ENCODE measurements at regions not wholly inside any gene's neighbourhood (a gene's known extent, or its start where the extent isn't known, plus 50 kb on each side); places are given as distances from the start of the nearest gene placed in this dataset.

DNA sequence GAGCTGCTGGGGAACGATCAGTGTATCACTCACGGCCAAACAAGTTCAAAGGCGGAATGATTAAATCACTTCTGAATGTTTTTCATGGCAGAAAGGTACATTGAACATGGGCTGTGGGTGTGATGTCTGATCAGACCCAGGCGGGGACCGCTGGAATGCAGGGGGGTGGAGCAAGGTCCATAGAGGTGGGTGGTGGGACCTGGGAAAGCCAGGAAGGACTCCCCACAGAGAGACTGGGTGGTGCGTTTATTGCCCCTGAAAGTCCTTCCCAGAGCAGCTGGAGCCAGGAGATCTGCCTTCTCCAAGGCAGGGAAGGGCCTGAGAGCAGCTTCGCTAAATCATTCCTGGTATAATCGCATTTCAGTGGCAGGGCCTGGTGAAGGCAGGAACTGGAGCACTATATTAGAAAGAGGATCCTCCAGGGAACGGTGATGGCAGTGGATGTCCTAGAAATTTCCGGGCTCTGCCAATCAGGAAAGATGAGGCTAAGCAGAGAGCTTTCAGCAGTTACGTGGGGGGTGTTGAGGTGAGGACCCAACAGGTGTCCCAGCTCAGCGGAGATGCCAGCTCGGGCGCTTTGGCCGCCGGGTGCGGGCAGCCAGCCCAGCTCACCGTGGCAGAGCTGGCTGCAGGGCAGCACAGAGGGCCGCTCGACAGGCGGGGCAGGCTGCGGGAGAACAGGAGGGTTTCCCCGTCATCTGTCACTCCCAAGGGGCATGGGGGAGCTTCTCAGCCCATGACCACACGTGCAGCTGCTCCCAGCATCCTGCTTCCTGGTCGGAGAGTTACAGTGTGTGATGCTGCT lies 271.7 kb downstream of the CTTN start:
- no peak overlapping the region for H3K27ac ChIP-seq
- no peak overlapping the region for H3K4me3 ChIP-seq
- H3K9me3 ChIP-seq: no peaks in the 10 kb centered on the region
- no peaks in the 10 kb centered on the region for H3K27me3 ChIP-seq
- DNase-seq: no peak
- 55 to 70% (median 58%) methylated on average over 25 of the region's 25 CpGs for WGBS, 3 donors
- no peaks in the 10 kb centered on the region for H3K4me1 ChIP-seq (ENCODE audit: insufficient read depth)
- TF ChIP-seq EP300 (IDR thresholded peaks at IDR 0.05) (no peak), POLR2A (IDR thresholded peaks at IDR 0.05) (no peak)
- TF ChIP-seq, protein P1, sequence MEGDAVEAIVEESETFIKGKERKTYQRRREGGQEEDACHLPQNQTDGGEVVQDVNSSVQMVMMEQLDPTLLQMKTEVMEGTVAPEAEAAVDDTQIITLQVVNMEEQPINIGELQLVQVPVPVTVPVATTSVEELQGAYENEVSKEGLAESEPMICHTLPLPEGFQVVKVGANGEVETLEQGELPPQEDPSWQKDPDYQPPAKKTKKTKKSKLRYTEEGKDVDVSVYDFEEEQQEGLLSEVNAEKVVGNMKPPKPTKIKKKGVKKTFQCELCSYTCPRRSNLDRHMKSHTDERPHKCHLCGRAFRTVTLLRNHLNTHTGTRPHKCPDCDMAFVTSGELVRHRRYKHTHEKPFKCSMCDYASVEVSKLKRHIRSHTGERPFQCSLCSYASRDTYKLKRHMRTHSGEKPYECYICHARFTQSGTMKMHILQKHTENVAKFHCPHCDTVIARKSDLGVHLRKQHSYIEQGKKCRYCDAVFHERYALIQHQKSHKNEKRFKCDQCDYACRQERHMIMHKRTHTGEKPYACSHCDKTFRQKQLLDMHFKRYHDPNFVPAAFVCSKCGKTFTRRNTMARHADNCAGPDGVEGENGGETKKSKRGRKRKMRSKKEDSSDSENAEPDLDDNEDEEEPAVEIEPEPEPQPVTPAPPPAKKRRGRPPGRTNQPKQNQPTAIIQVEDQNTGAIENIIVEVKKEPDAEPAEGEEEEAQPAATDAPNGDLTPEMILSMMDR (IDR thresholded peaks at IDR 0.05): no peak
- intact Hi-C loops (cut with DNase I): no loop called here
- H3K36me3 ChIP-seq: no peaks in the 10 kb centered on the region

DNA sequence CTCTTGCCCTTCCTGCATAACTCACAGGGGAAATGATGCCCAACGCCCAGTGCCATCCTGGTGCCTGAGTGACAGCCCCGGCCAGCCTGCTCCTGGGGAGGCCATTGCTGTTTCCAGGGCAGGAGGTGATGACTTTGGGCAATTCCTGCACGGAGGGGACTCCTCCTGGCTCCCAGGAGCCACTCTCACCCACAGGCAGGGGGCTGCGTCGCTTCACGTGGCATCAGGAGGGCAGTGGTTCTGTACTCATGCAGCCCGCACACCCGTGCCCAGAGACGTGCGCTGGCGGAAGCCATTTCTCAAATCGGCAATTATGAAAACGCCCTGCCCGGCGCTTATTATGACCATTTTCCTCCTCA lies 272.3 kb downstream of the CTTN start:
- DNase-seq: no peak
- H3K4me3 ChIP-seq: no peak overlapping the region
- no peaks in the 10 kb centered on the region for H3K27me3 ChIP-seq
- 52 to 61% (median 59%) methylated on average over 15 of the region's 15 CpGs for WGBS, 3 donors
- no peaks in the 10 kb centered on the region for H3K9me3 ChIP-seq
- intact Hi-C loops (cut with DNase I): no loop called here
- no peaks in the 10 kb centered on the region for H3K36me3 ChIP-seq
- no peaks in the 10 kb centered on the region for H3K4me1 ChIP-seq (ENCODE audit: insufficient read depth)
- H3K27ac ChIP-seq: no peak overlapping the region
- TF ChIP-seq, protein P1 (IDR thresholded peaks at IDR 0.05): no peak
- TF ChIP-seq EP300 (IDR thresholded peaks at IDR 0.05): no peak

DNA sequence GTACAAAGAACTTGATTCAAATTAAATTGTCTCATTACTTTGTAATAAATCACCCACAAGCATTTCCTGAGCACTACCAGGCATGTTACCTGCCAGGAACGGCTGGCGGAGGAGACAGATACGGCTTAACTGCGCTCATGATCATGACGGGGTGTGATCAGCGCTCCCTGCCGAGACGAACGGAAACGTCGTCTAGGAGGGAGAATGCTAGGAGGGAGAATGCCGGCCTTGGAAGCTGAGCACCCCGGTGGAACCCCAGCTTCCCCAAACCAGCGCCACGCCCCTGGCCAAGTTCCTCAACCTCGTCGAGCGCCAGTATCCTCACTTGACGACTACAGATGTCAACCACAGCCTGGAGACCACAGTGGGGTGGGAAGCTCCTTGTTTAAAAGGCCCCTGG lies 272.8 kb downstream of the CTTN start:
- intact Hi-C loops (cut with DNase I): no loop called here
- Histone ChIP-seq H3K27ac (no peak overlapping the region), H3K4me1 (ENCODE audit: insufficient read depth) (no peaks in the 10 kb centered on the region), H3K4me3 (no peak overlapping the region), H3K9me3 (no peaks in the 10 kb centered on the region), H3K27me3 (no peaks in the 10 kb centered on the region), H3K36me3 (no peaks in the 10 kb centered on the region)
- DNase-seq: no peak
- TF ChIP-seq, protein P1 (IDR thresholded peaks at IDR 0.05): no peak
- no peak for TF ChIP-seq EP300 (IDR thresholded peaks at IDR 0.05)
- TF ChIP-seq POLR2A (IDR thresholded peaks at IDR 0.05): no peak
- 9 to 15% (median 14%) methylated on average over 19 of the region's 19 CpGs for WGBS, 3 donors

DNA sequence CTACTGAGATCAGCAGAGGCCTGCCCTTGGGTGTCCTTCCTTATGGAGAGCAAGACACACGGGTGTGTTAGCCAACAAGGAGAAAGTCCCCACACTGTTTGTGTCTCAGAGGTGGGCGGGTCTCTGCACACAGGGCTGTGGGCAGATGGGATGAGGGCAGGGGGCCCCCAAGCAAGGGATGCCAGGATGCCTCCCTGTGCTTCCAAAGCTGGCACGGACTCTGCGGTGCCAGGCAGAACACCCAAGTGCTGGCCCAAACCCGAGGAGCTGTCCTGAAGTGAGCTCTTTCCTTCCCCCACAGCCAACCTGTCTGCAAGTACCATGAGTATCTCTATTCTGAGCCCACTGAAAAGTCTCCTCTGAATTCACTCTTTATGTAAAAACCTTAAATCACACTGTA lies 273.3 kb downstream of the CTTN start:
- H3K27me3 ChIP-seq: no peaks in the 10 kb centered on the region
- no peak overlapping the region for H3K4me3 ChIP-seq
- no peaks in the 10 kb centered on the region for H3K4me1 ChIP-seq (ENCODE audit: insufficient read depth)
- H3K27ac ChIP-seq: no peak overlapping the region
- no peaks in the 10 kb centered on the region for H3K9me3 ChIP-seq
- intact Hi-C loops (cut with DNase I): no loop called here
- no peak for DNase-seq
- no peaks in the 10 kb centered on the region for H3K36me3 ChIP-seq
- WGBS, 3 donors: 58 to 70% (median 68%) methylated on average over 5 of the region's 5 CpGs
- TF ChIP-seq POLR2A (IDR thresholded peaks at IDR 0.05) (no peak), EP300 (IDR thresholded peaks at IDR 0.05) (no peak)
- TF ChIP-seq, protein P1 (IDR thresholded peaks at IDR 0.05): no peak

Data from ovary (tissue), 7 donors.